Inflammatory macrophage treated with lipopolysaccharide for 4 hours (primary cell): ENCODE measurements at regions not wholly inside any gene's neighbourhood (a gene's known extent, or its start where the extent isn't known, plus 50 kb on each side); places are given as distances from the start of the nearest gene placed in this dataset.

Experiments used
- DNase-seq: peaks from one replicate; pipeline ENCODE4 v3.0.0-alpha.2; 2020

- no peak for DNase-seq
Observed at GRCh38 chr7:155138204-155138603, 68.1 kb downstream of the HTR5A start.

DNA sequence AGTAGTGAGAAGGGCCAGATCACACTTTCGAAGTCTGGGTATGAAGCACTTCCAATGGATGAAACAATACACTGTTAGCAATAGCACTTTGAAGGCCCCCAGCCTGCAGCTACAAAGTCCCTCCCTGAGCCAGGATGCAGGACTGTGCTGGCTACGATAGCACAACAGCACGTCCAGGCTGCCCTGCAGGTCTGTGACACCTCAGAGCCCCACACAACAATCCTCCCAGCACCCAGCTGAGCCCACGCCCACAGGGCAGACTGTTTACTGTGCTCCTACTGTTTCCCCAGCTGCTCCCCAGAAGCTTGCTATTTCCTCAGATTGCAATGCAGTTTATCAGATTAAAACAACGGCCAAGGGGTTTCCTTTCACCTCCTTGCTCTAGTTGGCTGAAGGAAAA, 71.4 kb downstream of the HTR5A start:
- DNase-seq, result no peak

- DNase-seq, result no peak
Observed at GRCh38 chr7:155143381-155143780, 73.3 kb downstream of the HTR5A start.

DNA sequence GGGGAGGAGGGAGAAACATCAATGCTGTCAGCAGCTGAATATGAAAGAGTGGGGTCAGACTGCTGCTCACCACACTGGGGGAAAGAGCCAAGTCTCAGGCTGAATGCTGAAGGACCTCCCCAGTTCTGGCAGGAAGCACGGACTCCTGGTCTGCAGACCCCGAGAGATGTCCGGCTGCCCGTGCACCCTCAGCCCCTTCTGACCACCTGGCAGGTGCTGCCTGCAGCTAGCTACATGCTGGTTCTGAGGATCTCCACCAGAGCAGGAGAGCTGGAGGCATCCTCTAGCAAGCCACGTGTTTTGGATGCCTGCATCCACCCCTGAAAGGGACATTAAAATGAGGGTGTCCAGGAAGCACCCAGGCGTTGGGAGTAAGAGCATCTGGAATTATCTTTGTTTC, 74.2 kb downstream of the HTR5A start:
- no peak for DNase-seq

GRCh38 chr7:155145477-155146255, 75.5 kb downstream of the HTR5A start:
- no peak for DNase-seq

DNA sequence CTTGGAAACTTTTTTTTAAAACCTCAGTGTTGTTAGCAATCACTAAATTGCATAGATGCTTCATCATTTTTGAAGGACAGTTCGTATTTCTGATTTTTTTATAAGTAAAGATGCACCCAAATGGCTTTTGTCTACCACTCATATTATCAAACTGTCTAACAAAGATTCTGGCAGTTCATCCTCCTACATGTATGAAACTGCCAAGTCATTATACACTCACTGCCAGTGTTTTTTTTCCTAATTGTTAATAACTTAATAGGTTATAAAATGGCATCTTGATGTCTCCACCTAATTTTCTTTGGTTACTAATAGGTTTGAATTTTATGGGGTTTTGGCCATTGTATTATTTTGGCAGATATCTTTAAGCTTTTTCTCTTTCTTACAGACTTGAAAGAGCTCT, 77.0 kb downstream of the HTR5A start:
- no peak for DNase-seq

- DNase-seq, result no peak
Observed at GRCh38 chr7:155147624-155148023, 77.5 kb downstream of the HTR5A start.

- no peak for DNase-seq
Observed at GRCh38 chr7:155153676-155154075, 83.6 kb downstream of the HTR5A start.

DNA sequence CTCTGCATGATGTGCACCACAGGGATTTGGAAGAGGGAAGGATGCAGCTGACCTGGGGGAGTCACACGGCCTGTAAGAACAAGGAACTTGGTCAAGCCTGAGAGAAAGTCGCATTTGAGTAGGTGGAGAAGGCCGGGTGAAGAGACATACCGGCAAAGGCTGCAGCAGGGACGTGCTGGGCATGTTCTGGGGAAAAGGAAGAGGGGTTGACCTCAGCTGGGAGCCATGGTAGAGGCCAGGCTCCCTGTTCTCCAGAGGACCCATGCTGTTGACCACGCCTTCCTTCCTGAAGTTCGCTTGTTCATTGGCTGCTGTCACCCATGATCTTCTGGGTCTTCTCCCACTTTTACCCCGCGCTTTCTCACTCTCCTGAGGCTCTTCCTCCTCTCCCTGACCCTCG, 84.5 kb downstream of the HTR5A start:
- DNase-seq, result no peak

DNA sequence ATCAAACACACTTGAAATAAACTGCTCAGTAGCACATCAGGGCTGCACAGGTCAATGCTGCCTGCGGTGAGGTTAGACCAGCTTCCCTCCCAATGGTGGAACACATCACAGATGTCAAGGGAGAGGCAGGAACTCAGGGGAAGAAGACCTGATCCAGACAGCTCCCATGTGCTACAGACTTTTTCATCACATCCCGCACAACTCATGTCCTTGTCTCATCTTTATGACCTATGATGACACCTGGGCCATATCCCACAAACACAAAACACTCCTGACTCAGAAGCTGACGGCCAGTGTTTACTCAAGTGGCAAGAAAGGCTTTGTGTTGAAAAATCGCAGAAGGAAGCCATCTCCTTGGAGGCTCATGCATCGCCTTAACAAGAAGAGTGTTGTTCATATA, 91.6 kb downstream of the HTR5A start:
- no peak for DNase-seq

- no peak for DNase-seq
Observed at GRCh38 chr7:155162422-155162821, 92.3 kb downstream of the HTR5A start.

DNA sequence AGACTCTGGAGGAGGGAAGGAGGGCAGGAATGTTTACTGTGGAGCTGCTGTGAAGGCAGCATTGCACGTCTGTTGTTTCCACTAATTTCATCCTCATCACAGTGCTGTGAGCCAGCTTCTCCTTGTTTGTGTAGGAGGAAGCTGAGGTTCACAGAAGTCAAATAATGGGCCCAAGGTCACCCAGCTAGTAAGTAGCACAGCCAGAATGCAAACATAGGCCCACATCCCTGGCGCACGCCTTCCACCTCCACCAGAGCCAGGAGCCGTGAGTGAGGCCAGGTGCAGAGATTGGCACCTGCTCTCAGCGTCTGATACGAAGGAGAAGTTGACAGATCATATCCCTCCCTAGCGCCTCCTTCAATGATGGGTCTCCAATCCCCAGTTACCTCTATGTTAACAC, 93.6 kb downstream of the HTR5A start:
- no peak for DNase-seq

DNA sequence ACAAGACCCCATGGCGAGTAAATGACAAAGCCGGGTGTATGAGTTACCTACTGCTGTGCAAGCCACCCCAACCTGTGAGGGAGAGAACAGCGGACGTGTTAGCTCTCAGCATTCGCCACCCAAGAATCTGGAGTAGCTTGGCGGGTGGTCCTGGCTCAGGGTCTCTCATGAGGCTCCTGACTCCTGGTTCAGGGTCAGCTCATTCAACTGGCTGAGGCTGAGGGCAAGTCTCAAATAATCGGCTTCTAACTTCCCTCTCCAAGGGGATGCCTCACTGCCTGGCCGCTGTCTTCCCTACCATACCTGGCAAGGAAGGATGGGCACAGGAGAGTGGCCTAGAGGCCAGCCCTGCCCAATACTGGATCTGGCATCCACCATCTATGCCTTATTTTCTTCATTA, 94.2 kb downstream of the HTR5A start:
- DNase-seq, result no peak

DNA sequence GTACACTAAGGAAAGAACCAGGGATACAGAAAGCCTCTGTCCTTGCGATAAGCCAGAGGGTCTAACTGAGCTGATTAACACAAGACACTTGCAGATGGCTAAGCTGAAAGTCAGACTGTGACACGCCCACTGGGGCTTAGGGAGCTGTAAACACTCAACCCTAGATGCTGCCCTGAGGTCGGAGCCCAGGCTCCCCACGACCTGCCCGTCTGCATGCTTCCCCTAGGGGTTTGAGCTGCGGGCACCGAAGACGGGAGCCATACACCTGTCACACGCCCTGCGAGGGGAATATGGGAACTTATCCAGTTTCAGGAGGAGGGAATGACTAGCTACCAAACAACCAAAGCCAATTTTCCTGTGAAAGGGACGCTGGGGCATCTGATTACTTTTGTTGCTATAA, 96.0 kb downstream of the HTR5A start:
- no peak for DNase-seq

- DNase-seq, result no peak
Observed at GRCh38 chr7:155166673-155167370, 96.7 kb downstream of the HTR5A start.

DNA sequence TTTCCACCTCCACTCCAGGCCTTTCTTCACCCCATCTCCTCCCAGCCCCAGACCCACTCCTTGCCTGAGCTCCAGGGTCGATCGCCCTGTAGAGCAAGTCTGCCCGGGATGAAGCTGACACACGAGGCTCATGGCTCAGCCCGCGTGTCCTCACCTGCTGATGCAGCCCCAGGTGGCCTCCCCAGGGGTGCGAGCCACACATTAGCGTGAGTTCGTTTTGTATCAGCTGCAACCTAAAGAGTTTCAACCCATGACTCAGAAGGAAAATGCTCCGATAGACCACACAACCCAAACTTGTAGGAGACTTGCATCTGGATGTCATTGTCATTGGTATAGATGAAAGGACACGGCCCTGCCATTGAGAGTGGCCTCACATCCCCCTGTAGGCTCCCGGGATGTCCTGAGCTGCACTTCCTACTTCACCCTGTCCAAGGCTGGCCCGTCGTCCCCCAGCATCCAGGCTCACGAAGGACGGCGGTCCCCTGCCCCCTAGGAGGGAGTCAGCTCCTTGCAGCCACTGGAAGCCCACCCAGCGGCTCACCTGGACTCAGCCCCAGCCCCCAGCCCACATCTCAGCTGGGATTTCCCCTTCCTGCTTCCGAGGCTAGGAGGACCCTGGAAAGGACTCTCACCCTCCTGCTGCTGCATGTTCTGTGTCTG, 97.7 kb downstream of the HTR5A start:
- no peak for DNase-seq

DNA sequence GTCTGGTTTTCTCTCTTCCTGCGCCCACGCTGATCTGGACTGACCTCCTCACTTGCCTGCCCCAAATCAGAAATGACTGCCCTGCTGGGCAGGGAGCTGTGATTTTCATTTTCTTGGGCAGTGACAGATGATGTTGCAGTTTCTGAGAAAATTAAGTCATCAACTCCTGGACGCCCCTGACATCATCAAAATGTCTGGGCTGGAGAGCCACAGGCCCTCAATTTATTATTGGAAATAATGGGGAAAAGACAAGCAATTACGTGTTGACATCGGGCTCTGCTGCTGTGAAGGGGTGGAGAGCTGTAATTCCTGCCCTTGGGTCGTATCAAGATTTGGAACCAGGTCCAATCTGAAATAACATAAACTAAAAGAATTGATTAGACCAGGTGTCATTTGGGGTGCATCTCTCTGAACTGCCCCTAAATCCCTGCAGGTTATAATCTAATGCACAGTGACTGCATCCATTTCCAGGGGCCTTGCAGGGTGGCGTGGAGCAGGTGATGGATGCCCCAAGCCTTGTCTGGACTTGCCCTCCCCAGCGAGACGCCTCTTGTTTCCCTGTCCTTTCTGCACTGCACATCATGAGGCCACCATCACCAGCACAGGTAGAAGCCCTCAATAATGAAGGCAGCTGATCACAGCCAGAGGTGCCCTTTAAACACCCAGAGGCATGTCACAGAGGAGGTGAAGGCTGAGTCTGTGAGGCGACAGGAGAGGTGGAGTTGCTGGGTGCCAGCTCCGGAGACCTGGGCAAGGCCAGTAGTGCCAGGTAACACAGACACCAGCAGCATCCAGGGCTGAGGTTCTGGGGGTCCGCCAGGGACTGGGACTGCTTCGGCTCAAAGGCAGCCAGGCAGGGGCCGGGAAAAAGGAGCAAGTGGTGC, 98.7 kb downstream of the HTR5A start:
- DNase-seq, result no peak

DNA sequence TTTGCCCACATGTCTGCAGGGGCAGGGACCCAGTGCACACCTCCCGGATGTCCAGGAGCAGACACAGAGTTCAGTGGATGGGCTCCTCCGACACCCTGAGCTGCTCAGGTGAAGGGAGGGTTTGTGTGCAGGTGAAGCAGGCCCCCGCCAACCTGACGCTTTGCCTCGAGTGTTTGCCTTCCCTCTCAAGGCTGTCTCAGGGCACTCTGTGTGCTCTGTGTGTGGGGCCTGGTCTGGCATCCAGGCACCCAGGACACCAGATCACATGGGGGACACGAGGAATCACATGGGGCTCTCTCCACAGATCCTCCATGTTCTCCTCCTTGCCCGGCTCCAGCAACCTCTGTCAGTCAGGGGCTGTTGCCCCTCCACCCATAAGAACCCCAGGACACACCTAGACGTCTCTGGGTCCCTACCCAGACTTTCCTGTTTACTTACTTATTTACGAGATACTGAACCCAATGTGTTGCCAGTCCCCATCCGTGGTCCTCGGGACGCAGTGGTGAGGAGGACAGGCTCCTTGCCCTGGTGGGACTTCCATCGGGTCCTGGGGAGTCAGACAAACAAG, 99.5 kb downstream of the HTR5A start:
- no peak for DNase-seq

DNA sequence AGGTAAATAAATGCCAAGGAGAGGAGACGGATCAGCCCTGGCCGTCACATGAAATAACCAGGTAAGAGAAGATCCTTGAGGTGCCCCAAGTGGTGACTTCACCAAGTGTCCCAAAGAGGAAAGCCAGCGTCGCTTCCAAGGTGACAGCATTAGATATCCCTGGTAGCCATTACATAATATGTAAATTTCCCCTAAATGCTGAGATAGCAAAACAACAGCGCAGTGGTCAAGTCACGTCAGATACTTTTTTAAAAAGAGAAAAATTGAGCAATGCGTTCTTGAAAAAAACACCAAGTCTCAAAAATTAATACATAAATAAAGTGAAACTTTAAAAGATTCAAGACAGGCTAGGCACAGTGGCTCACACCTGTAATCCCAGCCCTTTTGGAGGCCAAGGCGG, 100.2 kb downstream of the HTR5A start:
- DNase-seq, result no peak

- DNase-seq, result no peak
Observed at GRCh38 chr7:155172141-155172540, 102.0 kb downstream of the HTR5A start.

- DNase-seq, result no peak
Observed at GRCh38 chr7:155173905-155174304, 103.8 kb downstream of the HTR5A start.

DNA sequence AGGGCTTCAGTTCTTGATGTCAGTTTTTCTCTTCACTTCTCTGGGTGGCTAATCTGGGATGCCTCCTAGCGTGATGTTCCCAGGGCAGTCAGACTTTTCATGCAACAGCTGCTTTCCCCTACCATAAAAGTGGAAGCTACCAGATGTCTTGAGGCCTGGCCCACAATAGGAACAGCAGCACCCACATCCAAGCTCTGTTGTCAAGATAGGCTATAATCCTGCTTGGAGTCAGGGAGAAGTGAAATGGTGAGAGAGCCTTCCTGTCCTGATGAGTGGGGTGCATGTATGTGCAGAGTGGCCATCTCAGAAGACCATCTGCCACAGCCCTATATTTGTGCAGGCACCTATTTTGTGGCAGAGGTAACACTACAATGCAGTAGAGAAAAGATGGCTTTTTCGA, 108.0 kb downstream of the HTR5A start:
- no peak for DNase-seq

DNA sequence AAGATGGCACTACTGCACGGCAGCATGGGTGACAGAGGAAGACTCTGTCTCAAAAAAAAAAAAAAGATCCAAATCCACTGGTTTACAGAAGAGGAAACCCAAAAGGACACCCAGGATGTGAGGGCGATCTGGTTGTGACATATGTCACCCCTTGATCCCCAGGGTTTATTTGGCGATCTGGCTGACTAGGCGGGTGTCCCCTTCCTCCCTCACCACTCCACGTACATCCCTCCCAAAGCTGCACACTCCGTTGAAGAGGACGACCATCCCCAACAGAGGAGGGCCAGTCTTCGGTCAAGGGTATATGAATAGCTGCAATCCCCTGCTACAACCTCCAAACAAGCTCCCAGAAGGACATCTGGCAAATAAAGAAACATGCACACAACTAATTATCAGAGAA, 111.6 kb downstream of the HTR5A start:
- DNase-seq, result no peak
